SU-DHL-6 (cell line): ENCODE measurements at regions not wholly inside any gene's neighbourhood (a gene's known extent, or its start where the extent isn't known, plus 50 kb on each side); places are given as distances from the start of the nearest gene placed in this dataset.

Experiments
- CTCF ChIP-seq: fragments of 200-600 bp; sonication (generic); IDR thresholded peaks from one replicate; pipeline ENCODE4 v1.5.1; 2017; ENCODE audit warnings: antibody characterized with exemption, mild to moderate bottlenecking, low read length, moderate library complexity; ENCODE audit not compliant: insufficient read depth, poor library complexity, severe bottlenecking
- EZH2phosphoT487 ChIP-seq: fragments of 200-600 bp; sonication (generic), shearing (Covaris generic); conservative IDR thresholded peaks from 2 replicates; pipeline ENCODE4 v1.6.1; 2018; ENCODE audit warnings: mild to moderate bottlenecking, antibody characterized with exemption, low read length, moderate library complexity, mixed read lengths

DNA sequence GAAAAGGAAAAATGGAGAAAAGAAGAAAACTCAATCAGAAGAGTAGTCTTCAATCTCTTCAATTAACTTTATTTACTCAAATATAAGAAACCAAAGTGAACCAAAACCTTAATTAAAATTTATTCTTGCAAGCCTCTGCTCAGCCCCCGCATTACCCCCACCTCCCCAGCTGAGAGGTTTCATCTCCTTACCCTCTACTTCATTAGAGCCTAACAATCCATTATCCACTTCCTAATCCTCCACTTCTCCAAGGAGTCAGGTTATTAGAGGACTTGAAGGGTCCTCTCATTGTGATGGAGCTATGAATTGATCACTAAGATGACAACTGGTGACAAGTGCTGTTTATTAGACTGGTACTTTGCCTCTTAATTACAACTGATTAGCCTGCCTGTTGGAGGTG is 956.5 kb downstream of the TFAP2A start:
- no peak for TF ChIP-seq CTCF
- no peak for TF ChIP-seq EZH2phosphoT487
